T-helper 2 cell treated with Interferon-gamma antibody and Interleukin-4, amounts not matched to agents 100 ng/mL and 5 ng/mL, for 36 hours (primary cell): ENCODE measurements at regions not wholly inside any gene's neighbourhood (a gene's known extent, or its start where the extent isn't known, plus 50 kb on each side); places are given as distances from the start of the nearest gene placed in this dataset.

Experiments used
- intact Hi-C: fragments of 100-400 bp; cut with micrococcal nuclease; formaldehyde crosslinking; loops from one replicate; pipeline ENCODE4 v1.15.1; 2023

DNA sequence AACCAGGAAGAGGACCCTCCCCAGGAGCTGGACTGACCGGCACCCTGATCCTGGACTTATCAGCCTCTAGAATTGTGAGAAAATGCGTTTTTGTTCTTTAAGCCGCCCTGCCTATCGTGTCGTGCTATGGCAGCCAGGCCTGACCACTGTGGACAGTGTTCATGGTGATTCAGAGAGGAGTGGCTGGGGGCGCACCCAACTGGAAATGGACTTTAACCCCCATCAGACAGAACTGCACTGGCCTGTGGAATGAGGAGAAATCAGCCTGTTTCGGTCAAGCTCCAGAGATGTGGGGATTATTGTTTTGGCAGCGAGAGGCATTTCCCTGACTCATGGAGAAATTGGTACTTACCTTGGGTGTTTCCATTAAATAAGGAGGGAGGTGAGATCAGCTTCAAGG lies 1437.8 kb downstream of the BRD1 start:
- intact Hi-C loops, result no loop called here

DNA sequence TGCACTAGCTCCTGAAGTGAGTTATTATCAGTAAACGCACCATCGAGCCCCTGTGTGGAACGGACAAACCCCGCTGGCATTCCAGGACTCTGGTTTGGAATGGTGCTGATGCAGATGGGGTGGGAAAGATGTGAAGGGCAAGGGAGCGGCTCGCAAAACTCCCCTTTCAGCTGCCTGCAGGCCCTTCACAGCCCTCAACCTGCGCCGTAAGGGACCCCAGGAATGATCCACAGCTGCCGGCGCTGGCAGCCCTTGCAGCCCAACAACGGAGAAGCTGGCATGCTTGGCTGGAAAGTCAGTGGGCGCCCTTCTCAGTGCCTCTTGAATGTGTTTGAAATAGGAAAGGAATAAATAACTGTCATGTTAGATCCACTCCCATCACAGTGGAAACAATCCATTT lies 1445.5 kb downstream of the BRD1 start:
- intact Hi-C loops, result no loop called here

DNA sequence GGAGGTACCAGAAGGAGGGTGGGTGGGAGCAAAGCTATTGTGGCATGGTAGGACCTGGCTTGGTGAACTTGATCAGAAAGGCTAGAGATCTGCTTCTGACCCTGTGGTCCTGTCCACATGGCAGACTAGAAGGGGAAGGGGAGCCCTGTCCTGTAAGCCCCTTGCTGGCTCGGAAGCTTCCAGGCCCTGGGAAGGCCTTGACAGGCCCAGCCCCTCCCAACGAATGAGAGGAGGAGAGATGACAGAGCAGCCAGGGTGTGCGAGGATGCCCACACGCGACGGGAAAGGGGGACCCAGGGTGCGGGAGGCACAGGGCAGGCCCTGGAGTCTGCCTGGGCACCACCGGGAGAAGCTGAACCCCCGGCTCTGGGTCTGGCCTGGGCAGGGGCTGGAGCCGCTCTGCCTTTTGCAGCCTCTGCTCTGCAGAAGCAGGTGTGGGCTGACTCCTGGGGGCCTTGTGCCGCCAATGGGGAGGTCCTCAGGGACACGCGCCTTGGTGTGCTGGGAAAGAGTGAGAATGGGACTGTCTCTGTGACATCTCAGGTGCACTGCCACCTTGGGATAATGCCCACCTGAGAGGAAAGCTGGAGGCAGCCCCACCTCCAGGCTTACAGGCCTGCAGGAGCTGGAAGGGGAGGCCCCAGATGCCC lies 1447.5 kb downstream of the BRD1 start:
- intact Hi-C loops, result no loop called here

DNA sequence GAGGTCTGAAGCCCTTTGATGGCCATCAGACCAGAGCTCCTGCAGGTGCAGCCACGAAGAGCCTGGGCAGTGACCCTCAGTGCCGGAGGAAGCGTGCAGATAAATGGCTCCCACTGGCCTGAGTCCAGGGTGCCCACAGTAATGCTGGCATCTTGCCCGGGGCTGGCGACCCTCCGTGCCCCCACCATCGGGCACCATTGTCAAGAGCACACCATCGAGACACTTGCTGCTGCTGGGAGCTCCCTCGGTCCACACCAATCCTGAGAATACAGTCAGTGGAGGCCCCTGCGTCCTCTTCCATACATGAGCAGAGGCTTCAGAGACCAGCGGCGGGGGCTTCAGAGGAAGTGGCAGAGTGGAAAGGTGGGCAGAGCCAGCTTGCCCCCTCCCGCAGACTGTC lies 1448.3 kb downstream of the BRD1 start:
- intact Hi-C loops, result no loop called here

DNA sequence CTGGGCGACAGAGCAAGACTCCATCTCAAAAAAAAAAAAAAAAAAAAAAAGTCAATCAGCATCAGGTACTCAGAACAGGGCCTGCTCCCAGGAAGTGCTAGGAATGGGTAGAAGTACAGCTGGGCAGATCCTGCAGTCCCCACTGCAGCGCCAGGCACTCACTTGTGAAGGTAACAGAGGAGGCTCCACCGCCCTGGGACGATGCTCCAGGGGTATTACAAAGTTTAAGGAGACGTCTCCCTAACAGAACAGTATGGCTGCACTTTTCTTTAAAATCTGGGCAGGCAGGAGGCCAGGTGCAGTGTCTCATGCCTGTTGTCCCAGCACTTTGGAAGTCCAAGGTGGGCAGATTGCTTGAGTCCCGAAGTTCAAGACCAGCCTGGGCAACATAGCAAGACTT lies 1449.0 kb downstream of the BRD1 start:
- intact Hi-C loops, result no loop called here

DNA sequence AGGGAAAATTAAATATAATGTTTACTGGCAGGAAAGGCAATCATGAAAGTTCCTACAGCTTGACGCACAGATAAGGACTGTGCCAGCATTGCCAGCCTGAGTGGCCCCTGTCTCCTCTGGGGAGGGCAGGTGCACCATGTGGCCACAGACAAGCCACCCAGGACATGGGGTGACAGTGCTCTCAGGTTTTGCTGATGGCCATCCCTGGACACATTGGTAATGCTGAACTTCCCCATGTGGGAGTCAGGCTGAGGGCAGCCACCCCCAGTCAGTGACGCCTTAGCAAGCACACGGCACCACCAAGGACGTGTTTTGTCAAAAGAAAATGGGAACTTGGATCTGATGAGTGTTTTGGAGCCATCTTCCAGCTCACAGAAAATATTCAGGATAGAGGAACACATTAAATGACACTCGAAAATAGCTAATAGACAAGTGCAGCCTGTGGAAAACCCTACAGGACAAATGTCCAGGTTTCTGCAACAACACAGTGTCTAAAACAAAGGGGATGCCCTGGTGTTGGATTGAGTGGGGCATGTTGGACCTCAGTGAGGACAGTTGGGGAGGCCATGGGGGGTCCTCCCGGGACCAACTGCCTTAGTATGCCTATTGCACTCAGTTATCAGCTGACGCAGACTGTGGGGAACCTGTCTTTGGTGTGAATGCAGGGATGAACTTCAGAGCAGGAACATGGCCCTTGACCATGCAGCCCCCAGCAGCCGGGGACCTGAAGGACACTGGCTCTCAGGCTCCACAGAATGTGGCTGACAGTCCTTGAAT lies 1450.5 kb downstream of the BRD1 start:
- intact Hi-C loops, result no loop called here

DNA sequence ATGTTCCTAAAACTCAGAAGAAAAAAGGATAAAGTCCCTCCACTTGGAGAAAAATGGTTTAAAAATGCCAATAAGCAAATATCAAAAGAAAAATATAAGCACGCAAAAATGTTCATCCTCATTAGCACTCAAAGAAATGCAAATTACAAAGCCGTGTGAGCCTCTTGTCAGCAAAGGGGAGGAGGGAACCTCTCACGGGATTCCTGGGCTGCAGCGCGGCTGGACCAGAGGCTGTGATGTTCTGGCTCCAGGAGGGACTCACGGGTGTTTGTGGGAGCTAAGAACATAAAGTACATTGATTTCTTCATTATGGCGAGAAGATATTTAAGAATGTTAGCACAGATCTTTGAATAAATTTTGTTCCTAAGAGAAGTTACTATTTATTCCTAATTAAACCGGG lies 1451.2 kb downstream of the BRD1 start:
- intact Hi-C loops, result no loop called here

DNA sequence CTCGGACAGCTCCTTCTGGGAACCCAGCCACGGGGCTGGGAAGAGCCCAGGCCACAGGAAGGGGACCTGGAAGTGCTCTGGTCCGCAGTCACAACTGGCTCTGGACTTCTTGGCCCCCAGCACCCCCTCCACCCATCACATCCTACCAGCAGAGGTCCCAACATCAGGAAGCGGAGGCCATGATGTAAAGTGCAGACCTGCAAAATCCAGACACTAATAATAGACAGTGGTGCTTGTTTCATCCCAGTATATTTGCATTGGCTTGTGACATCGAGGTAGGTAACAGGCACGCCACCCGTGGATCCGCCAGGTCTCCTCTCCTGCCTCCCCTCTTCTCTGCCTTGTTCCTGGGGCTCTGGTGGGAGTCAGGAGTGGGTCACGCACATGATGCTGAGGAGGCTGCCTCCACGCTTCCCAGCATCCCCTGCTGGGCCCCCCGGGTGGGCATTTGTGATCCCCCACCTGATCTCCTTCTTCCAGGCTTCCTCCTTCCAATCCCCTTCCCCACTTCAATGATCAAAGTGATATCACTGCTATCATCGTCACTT lies 1454.0 kb downstream of the BRD1 start:
- intact Hi-C loops, result no loop called here

DNA sequence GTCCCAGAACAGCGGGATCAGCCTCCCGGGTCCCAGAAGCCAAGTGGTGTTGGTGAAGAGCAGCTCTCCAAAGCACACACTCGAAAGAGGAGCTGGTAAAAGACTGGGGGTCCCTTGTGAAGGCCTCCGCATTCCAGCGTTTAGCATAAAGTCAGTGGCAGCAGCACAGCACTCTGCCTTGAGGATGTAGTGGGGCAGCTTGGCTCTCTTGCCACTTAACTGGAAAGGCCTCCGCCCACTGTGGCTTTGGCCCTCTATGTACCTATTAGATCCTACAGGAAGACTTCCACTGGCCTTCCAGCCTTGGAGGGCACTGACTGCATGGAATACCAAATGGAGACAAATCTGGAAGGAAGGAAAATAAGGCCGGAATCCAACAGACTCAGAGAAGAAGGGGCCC lies 1455.3 kb downstream of the BRD1 start:
- intact Hi-C loops, result no loop called here

DNA sequence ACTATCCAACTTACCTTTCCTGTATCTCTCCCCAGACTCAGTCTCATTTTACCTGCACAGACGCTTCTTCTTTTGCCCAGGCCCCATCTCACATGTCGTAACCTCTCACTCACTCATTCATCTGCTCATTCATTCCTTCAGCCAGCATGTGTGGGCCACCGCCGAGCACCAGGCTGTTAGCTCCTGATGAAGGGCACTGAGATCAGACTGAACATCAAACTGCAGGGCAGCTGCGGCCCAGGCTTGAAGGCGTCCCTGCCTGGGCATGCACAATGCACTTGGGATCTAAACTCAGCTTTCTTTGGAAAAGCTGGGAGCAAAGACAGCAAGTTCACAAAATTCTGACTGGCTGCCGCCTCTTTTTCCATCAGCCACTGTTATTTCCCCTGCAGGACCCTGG lies 1456.3 kb downstream of the BRD1 start:
- intact Hi-C loops, result no loop called here

DNA sequence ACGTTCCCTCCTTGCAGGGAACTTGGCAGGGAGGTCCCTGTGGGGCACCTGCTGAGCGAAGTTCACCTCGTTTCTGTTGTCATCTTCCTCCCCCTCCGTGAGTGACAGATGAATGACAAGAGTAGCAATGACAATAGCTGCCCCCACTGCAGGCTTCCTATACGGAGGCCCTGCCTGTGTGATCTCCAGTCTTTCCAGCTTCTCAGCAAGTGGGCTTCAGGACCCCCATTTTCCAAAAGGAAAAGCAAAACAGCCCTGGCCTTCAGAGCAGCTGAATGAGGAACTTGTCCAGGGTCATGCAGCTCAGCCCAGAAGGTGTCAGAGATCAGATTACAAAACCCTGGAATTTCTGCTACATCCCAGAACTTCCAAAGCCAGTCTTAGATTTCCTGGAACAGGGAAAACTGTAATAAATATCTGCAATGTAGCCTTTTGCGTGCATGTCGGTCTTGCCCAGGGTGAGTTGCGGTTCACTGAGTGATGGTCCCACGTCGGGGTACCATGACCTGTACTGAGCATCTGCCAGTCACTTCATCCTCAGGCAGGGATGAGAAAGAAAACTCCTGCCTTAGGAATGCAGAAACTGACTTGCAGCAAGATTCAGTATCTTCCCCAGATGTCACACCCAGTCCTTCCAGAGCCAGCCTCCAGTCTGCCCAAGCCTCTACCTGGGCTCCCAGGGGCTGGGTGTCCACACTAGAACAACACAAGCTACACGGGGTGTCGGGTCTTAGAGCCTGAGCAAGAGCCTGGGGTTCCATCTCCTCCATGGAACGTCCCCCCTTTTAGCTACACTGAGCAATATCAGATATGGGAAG lies 1457.0 kb downstream of the BRD1 start:
- intact Hi-C loops, result no loop called here

DNA sequence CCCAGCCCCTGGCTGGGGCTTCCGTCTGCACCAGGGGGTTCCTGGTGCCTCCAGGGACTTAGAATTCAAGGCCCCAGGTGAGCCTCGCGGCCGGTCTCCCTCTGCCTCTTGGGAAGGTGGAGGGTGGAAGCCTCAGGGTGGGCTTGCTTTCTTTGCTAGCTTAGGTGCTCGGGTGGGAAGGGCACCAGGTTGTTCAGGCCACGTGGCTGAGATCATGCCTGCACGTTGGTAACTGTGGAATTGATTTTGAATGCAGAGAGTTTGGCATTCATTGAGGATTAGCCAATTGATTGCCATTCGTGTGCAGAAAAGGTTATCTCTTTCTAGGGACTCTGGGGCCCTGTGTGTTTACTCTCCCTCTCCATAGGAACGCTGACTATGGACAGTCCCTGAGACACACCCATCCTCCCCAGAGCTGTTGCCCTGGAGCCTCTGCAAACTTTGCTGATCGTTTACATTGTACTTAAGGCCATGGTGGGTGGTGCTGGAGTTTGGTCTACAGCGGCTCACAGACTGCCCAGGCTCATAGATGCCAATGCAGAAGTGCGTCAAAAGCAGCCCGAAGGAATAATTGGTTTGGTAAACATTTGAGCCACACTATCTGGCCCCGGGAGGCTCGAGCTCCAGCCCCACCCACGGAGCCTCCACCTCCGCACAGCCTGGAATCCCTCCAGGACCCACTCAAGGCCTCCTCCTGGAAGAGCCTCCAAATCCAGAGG lies 1457.7 kb downstream of the BRD1 start:
- intact Hi-C loops, result no loop called here

DNA sequence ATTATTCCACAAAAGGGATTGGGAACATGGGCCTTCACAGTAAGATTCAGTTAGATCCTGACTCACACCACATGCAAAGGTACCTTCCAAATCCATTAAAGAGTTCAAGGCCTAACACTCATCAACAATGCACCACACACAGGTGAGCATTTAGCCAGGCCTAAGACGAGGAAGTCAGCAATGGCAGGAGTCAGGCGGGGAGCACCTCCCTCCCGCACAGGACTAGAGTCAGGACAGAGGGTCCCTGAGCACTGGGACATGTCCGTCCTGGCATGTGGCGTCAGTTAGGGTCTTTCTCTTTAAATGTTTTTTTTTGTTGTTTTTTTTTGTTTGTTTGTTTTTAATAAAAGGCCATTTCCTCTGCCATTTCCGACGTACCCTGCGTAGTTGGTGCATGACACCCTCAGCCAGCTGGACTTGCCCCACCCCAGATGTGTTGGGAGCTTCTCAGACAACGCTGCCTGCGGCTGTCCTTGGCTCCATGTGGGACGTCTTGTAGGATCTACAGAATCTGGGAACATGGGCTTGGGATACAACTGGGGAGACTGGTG lies 1458.6 kb downstream of the BRD1 start:
- intact Hi-C loops, result no loop called here

DNA sequence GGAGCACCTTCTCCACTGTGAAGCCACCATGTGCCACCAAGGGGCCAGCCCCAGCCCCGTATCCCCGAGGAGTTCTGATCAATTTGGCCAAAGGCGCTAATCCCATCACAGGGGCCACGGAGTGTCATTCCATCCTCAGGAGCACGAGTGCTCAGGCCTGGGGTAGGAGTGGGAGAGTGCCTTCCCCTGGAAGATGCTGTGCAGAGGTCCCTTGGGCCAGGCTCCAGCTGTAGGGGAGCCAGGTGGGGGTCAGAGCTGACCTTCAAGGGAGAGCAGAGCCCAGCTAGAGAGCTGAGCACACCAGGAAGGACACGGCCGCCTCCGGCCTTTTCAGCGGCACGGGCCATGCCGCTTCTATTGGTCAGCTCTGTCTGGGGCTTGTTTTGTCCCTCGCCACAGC lies 1459.9 kb downstream of the BRD1 start:
- intact Hi-C loops, result no loop called here

DNA sequence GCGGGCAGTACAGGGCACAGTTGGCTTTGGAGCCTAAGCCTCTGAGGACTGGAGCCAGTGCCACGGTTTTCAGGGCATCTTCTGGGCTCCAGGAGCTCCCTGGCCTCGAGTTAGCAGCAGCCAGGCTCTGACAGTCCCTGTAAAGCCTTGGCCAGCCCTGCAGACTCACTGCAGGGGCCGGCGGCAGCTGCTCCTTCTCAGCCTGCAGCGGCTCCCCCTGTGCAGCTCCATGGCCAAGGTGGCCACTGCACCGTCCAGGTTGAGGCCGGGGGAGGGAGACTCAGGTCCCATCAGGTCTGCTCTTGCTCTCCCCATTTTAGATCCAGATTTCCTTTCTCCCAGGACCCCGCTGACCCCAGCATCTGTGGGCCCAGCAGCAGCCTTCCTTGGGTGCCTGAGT lies 1461.1 kb downstream of the BRD1 start:
- intact Hi-C loops, result no loop called here

DNA sequence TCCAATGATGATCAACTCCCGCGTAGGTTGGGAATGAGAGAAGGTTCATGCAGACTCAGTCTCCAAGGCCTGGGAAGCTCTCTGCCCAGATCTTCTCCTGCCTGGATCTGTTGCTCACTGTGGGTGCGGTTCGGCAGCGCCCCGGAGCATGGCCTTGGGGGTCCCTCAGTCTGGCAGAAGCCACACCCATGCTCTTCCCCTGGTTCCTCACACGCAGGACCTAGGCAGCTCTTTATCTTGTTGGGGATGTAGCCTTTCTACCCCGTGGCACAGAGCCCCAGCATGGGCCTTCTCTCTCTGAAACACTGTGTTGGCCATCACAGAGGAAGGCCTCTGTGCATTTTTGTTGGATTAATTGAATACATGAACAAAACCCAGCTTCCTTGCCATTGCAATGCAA lies 1461.6 kb downstream of the BRD1 start:
- intact Hi-C loops, result no loop called here

DNA sequence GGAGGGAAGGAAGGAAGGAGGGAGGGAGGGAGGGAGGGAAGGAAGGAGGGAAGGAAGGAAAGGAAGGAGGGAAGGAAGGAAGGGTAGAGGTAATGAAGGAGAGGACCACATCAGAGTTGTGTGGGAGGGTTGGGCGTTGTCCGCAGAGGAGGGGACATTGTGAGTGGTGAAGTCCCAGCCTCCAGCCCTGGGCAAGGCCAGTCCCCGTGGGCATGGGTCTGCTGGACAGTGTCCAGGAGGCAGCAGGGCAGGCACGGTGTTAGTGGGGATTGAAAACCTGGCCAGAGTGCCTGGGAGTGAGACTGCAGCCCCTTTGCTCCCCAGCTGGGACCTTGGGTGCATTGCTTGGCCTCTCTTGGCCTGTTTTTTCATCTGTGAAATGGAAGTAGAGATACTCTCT lies 1462.3 kb downstream of the BRD1 start:
- intact Hi-C loops, result no loop called here

DNA sequence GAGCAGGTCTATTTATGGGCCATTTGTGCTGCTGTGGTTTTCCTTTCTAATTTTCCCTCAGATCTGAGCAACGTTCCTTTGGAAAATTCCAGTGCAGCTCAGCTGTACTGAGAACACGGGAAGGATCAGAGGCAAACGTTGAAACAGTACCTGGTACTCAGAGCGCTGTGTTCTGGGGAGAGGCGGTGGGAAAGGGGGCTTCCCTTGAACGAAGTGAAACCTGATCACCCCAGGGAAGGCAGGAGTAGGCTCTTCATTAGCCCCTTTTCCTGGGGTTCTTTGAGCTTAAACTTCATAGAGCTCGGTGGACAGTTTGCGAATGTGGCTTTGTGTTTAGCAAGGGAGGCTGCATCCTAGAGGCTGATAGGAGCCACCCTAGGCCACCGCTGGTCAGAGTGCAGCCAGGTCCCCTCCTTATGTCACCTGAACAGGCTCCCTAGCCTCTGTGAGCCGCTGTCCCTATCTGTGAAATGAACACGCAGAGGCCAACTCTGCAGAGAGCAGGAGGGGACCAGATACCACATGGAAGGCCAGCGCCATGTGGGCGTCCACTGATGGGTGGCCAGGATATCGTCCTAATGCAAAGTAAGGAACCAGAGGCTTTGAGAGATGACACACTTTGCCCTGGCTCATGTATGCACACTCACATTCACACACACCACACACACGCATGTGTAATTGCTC lies 1464.8 kb downstream of the BRD1 start:
- intact Hi-C loops, result no loop called here

DNA sequence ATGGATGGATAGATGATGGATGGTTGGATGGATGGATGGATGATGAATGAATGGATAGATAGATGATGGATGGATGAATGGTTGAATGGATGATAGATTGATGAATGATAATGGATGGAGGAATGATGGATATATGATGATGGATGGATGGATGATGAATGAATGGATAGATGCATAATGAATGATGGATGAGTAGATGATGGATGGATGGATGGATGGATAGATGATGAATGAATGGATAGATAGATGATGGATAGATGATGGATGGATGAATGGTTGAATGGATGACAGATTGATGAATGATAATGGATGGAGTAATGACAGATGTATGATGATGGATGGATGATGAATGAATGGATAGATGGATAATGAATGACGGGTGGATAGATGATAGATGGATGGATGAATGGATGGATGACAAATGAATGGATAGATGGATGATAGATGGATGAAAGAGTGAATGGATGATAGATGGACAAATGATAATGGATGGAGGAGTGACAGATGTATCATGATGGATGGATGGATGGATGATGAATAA lies 1466.5 kb downstream of the BRD1 start:
- intact Hi-C loops, result no loop called here

DNA sequence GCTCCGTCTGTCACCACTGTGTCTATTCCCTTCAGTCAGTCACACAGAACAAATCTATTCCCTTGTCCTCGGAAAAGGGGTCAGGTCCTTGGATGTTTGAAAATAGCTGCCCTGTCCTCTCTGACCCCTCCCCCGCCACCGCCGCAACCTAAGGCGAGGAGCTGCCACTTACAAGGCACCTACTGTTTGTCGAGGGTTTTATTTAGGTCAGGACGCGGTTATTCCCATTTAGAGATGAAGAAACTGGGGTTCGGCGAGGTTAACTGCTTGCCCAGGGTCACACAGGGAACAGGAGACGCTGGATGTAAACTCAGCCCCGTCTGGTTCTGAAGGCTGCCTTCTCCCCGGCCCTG lies 1468.1 kb downstream of the BRD1 start:
- intact Hi-C loops, result no loop called here
